C4-2B (cell line): ENCODE measurements at regions not wholly inside any gene's neighbourhood (a gene's known extent, or its start where the extent isn't known, plus 50 kb on each side); places are given as distances from the start of the nearest gene placed in this dataset.

Source experiments
- H3K27ac ChIP-seq: fragments of 450-650 bp; 2 replicates; pipeline ENCODE4 v1.5.1; 2017
- ZFX ChIP-seq: fragments of 450-650 bp; IDR thresholded peaks from 2 replicates; pipeline ENCODE4 v1.6.1; 2017
- TF ChIP-seq, protein P1 (sequence below): fragments of 450-650 bp; conservative IDR thresholded peaks from 2 replicates; pipeline ENCODE4 v1.5.1; 2017; ENCODE audit warnings: mild to moderate bottlenecking

- no peak for TF ChIP-seq ZFX
- TF ChIP-seq, protein P1, sequence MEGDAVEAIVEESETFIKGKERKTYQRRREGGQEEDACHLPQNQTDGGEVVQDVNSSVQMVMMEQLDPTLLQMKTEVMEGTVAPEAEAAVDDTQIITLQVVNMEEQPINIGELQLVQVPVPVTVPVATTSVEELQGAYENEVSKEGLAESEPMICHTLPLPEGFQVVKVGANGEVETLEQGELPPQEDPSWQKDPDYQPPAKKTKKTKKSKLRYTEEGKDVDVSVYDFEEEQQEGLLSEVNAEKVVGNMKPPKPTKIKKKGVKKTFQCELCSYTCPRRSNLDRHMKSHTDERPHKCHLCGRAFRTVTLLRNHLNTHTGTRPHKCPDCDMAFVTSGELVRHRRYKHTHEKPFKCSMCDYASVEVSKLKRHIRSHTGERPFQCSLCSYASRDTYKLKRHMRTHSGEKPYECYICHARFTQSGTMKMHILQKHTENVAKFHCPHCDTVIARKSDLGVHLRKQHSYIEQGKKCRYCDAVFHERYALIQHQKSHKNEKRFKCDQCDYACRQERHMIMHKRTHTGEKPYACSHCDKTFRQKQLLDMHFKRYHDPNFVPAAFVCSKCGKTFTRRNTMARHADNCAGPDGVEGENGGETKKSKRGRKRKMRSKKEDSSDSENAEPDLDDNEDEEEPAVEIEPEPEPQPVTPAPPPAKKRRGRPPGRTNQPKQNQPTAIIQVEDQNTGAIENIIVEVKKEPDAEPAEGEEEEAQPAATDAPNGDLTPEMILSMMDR = no peak
- no peak overlapping the region for H3K27ac ChIP-seq
Measured at GRCh38 chr3:144175644-144176425, 204.2 kb downstream of the DIPK2A start.

DNA sequence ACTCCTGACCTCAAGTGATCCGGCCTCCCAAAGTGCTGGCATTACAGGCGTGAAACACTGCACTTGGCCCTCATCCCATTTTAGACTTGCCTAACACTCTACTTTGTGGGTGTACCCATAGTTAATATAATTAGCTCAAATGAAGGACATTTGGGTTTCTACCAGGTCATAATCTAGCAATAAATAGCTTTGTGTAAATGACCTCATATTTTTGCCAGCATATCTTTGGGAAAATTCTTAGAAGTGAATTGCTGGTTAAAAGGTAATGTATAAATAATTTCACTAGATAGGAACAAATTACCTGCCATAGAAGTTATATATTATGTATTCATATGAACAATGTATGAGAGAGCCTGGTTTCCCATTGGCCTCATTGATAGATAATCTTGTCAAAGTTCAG, 206.0 kb downstream of the DIPK2A start:
- no peak overlapping the region for H3K27ac ChIP-seq
- no peak for TF ChIP-seq ZFX
- TF ChIP-seq, protein P1 = no peak

DNA sequence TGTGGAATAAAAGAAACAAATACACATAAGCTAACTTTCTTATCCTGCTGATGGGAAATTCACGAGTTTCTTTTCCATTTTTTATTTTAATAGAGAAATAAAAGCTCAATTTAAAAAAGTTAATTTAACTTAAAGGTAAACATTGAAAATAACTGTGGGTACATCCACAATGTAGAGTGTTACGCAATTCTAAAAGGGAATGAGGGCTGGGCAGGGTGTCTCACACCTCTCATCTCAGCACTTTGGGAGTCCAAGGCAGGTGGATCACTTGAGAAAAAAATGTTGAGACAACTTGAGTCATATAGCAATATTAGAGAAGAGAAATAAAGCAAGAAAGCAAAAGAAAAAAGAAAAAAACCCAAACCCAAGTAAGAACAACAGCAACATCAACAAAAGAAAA, 207.0 kb downstream of the DIPK2A start:
- TF ChIP-seq, protein P1 = no peak
- TF ChIP-seq ZFX = no peak
- H3K27ac ChIP-seq = no peak overlapping the region

- no peak overlapping the region for H3K27ac ChIP-seq
- TF ChIP-seq, protein P1 = no peak
- TF ChIP-seq ZFX = no peak
Measured at GRCh38 chr3:144181062-144181461, 209.4 kb downstream of the DIPK2A start.

DNA sequence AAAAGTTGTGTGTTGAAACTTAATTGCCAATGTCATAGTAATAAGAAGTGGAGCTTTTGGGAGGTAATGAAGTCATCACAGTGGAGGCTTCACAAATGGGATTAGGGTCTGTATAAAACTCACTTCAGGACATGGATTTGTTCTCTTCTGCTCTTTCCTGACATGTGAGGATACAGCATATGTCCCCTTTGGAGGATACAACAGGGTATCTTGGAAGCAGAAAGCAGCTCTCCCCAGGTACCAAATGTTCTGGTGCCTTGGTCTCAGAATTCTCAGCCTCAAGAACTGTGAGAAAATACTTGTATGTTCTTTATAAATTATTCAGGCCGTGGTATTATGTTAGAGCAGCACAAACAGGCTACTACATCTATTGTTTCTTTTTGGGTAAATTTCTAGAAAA, 210.9 kb downstream of the DIPK2A start:
- TF ChIP-seq ZFX = no peak
- TF ChIP-seq, protein P1 = no peak
- H3K27ac ChIP-seq = no peak overlapping the region

GRCh38 chr3:144185276-144185675, 213.7 kb downstream of the DIPK2A start:
- H3K27ac ChIP-seq = no peak overlapping the region

GRCh38 chr3:144187531-144188210, 216.0 kb downstream of the DIPK2A start:
- TF ChIP-seq, protein P1 = no peak
- no peak for TF ChIP-seq ZFX
- no peak overlapping the region for H3K27ac ChIP-seq

More at GRCh38 chr3:144185276-144185675, 213.7 kb downstream of the DIPK2A start:
- TF ChIP-seq, protein P1 = no peak
- no peak for TF ChIP-seq ZFX
